HG03520 (cell line): ENCODE measurements at regions not wholly inside any gene's neighbourhood (a gene's known extent, or its start where the extent isn't known, plus 50 kb on each side); places are given as distances from the start of the nearest gene placed in this dataset.

Experiments
- ATAC-seq: cut with Tn5 transposase; IDR thresholded peaks from one replicate; pipeline ENCODE4 v1.9.1; 2021; ENCODE audit warnings: mild to moderate bottlenecking, moderate library complexity; ENCODE audit not compliant: unreplicated experiment

- no peak for ATAC-seq
These were observed 1337.3 kb downstream of the PCDH18 start for GRCh38 chr4:136194962-136195361.

- no peak for ATAC-seq
These were observed 1345.6 kb downstream of the PCDH18 start for GRCh38 chr4:136186650-136187049.

- no peak for ATAC-seq
These were observed 1348.8 kb downstream of the PCDH18 start for GRCh38 chr4:136183513-136183912.

- no peak for ATAC-seq
These were observed 1375.3 kb downstream of the PCDH18 start for GRCh38 chr4:136156947-136157346.

- no peak for ATAC-seq
These were observed 1382.2 kb downstream of the PCDH18 start for GRCh38 chr4:136150046-136150445.

GRCh38 chr4:136136601-136137000, 1395.7 kb downstream of the PCDH18 start:
- no peak for ATAC-seq

- no peak for ATAC-seq
These were observed 1408.0 kb downstream of the PCDH18 start for GRCh38 chr4:136124251-136124745.

GRCh38 chr4:136121426-136121825, 1410.9 kb downstream of the PCDH18 start:
- ATAC-seq = no peak

GRCh38 chr4:136113921-136114320, 1418.4 kb downstream of the PCDH18 start:
- no peak for ATAC-seq

- no peak for ATAC-seq
These were observed 1420.2 kb downstream of the PCDH18 start for GRCh38 chr4:136112116-136112515.

- ATAC-seq = no peak
These were observed 1425.5 kb downstream of the PCDH18 start for GRCh38 chr4:136106753-136107152.

- ATAC-seq = no peak
These were observed 1428.7 kb downstream of the PCDH18 start for GRCh38 chr4:136103616-136104015.

- no peak for ATAC-seq
These were observed 1434.6 kb downstream of the PCDH18 start for GRCh38 chr4:136097676-136098075.

GRCh38 chr4:136088211-136088867, 1444.0 kb downstream of the PCDH18 start:
- ATAC-seq = no peak

GRCh38 chr4:136078976-136079375, 1453.3 kb downstream of the PCDH18 start:
- no peak for ATAC-seq

GRCh38 chr4:136056748-136057147, 1475.5 kb downstream of the PCDH18 start:
- no peak for ATAC-seq

GRCh38 chr4:136055360-136055759, 1476.9 kb downstream of the PCDH18 start:
- no peak for ATAC-seq

- ATAC-seq = no peak
These were observed 1495.5 kb downstream of the PCDH18 start for GRCh38 chr4:136036744-136037143.

- no peak for ATAC-seq
These were observed 1499.9 kb downstream of the PCDH18 start for GRCh38 chr4:136032391-136032790.

GRCh38 chr4:136025540-136025939, 1506.8 kb downstream of the PCDH18 start:
- ATAC-seq = no peak

GRCh38 chr4:136017556-136017955, 1514.7 kb downstream of the PCDH18 start:
- ATAC-seq = no peak

GRCh38 chr4:136012220-136012619, 1520.1 kb downstream of the PCDH18 start:
- no peak for ATAC-seq

GRCh38 chr4:136009258-136009832, 1522.9 kb downstream of the PCDH18 start:
- no peak for ATAC-seq
